ENCODE measurements at regions not wholly inside any gene's neighbourhood (a gene's known extent, or its start where the extent isn't known, plus 50 kb on each side); places are given as distances from the start of the nearest gene placed in this dataset.
A peak's percentile ranks its signal among the peaks of the same experiment; 100 is the strongest.

DNA sequence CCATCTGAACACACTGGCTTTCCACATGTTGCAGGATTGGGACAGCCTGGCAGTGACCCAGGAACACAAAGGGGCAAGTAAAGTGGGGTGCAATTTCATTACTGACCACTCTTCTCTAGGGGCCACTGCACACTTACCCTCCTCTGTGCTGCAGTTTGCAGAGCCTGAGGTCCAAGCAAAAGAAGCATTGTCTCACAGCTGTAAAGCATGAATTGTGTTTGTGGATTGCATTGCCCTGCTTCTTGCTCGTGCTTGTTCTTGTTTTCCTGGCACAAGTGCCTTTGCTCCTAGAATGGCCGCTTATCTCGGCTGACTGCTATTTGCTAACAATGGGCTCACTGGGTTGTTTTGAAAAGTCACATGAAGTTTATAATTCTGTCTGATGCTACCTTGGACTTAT is 209.1 kb upstream of the JADE1 start:
- no peak for DNase-seq

DNA sequence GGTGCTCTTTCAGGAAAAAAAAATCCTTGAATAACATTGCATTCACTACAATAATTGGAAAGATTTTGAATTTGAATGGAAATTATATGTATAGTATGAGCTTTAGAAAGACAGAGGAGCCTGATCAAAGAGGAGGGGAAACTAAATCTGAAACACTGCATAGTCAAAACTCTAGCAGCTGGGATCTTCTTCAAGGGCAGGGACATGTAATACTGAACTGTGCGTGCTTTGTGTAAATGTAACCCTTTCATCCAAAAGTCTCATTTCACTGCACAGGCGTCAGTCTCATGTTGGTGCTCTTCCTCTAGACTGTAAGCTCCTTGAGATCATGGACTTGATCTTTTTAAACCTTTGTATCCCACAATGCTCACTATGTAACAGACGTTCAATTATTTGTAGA is 212.0 kb upstream of the JADE1 start:
- DNase-seq, result no peak

DNA sequence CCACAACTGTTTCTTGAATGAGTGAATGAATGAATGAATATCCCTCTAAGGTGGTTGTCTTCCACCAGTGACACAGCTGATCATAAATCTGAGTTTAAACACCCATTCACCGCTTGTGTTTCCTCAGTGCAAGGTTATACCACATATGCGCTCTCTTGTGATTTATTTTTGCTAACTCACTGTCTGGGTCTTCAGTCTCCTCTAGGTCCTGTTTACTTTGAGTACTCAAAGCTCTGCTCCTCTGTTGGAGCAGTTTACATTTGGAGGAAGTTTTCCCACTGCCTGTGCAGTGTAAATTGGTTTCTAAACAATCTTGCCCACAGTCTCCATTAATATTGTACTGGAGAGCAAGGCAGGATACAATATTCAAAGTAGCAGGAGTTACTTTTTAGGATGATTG is 212.6 kb upstream of the JADE1 start:
- no peak for DNase-seq

DNA sequence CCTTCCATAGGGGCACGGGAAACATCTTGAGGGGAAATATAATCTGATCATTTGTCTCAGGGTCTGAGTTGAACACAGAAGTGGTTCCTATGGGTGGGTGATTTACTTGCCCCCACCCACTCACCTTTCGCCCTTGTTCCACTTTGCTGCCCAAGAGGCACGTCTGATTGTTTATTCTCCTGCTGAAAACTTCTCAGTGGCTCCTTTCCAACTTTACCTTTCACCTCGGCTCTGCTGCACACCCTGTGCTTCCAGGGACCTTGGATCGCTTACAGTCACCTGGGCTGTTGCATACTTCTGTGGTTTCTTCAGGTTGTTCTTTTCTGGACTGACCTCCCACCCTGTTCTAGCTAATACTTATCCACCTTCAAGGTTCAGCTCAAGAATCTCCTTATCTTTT is 213.4 kb upstream of the JADE1 start:
- no peak for DNase-seq

DNA sequence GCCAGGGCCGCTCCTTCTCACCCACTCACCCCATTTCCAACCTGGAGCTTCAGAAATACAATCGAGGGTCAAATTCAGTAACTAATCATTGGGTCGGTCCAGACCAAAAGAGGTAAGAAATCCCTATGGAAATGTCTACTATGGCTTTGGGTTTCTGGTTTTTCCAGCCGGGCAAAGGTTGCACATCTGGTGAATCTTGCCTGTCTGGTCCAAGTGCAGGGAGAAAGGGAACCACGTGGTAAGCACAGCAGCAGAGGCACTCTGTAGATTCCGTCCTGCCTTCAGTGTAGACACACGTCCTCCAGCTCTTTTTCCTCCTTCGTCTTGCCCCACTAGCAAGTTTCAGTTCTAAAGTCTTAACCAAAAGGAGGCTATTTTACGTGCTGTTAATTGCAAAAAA is 218.0 kb upstream of the JADE1 start:
- no peak for DNase-seq

DNA sequence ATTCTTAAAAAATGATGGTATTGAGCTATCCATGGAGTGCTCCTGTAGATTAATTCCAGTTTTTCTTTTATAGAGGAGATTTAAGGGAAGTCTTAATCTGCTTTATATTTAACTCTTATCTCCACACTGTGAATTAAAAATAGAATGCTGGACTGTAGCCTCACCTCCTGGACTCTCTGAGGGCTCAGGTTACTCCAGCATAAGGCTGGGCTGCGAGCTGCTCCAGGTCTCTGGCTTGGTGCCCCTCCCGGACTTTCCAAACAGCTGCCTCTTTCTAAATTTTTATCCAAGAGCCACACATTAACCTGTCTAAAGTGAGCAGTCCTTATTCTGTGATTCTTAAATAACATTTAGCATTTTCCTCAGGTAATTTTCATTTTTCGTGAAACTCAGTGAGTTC is 218.7 kb upstream of the JADE1 start:
- DNase-seq, result no peak

DNA sequence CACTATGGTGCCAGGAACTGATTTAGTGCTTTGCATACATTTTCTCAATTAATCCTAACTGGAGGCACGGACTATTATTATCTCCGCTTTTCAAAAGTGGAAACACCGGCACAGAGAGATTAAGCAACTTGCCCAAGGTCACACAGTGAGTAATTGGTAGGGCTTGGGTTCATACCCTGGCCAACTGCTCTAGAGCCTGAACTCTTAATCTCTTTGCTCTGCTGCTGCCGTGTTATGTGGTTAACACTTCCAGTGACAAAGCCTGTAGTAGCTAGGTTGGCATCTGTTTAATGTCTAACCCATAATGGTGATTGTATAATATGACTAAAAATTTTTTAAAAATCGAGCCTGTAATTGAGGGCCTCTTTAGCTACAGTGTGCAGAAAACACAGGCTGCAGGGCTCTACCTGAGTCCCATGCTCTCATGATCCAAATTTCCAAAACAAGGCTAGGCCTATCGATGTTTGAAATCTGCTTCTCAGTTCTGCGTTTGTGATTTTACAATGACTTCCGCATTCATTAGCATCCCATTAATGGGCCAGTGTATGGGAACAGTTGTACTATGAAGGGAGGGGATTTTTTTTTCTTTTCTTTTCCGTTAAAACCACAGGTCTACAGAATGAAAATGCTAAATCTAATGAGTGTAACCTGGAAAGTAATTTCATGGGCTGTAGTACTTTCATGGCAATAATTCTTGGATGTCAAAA is 219.3 kb upstream of the JADE1 start:
- DNase-seq, result no peak

DNA sequence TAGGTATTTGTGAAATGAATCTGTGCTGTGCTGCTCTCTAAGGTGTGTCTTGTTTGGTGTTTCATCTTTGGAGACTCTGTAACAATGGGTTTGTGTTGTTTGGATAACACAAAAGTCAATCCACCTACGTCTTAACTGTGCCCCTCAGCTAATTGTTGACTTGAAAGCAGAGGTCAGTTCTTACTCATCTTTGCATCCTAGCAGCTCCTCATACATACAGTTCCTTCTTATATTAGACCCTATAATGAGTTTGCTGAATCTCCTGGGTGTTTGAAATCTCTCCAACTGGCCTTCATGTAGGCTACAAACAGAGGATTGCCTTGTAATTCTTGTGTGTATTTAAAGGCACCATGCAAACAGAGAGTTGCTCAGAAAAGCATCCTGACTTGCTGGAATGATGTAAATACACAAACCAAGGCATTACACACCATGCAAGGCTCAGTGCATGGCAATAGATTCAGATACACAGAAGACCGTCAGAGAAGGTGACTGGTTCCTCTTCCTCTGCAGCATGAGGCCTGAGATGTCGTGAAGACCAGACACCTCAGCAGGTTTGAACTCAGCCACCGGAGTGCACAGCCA is 220.0 kb upstream of the JADE1 start:
- no peak for DNase-seq

DNA sequence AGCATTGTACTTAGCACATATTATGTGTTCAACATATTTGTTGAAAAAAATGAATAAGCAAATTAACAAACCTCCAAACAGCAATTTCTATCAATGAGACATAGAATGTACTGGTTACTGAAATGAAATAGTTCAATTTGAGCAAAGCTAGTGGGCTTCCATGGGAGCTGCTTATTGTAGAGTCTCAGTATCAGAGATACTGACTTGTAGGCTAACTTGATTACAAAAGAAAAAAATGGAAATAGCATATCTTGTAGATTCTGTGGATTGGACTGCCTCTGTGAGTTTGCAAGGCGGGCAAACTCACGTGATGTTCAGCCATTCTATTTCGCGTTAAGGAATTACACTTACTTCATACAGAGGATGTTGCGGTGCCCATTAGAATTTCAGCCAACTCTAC is 222.1 kb upstream of the JADE1 start:
- DNase-seq, result no peak

DNA sequence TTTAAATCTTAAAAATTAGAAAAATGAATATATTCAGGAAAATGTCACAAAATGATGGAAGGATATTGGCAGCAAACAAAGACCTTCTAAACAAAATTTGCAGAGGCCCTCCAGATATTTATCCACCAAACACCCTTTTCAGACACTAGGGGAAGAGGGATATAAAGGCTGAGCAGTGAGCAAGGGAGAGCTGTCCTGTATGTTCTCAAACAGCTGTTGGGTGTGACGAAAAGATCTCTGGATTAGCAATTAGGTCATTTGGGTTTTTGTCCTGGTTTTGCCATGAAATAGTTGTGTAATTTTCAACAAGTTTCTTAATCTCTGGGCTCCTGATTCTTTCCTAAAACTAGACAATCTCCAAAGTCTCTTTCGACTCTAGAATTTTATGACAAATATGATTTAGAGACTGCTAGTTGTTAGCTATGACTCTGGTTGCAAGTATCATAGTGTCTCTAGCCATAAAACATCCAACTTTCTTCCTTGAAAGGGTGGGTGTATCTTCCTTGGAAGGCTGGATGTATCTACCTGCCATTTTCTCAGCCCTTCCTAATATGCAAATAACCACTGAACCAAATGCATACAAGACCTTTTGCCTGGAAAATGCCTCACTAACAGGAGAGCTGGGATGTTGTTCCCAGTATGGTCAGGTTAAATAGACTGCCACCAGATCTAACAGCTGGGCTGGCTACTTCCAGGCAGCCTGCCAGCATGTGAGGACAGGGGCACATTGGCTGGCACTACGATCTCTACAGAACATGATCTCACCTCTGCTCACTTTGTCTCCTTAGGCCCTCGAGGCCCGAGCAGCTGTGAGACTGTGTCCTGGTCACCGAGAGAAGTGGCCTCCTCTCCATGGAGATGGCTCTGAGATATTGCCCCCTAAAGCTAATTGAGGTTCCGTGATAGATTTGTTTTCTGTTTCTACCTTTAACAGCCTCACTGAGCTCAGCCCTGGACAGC is 225.5 kb upstream of the JADE1 start:
- no peak for DNase-seq

DNA sequence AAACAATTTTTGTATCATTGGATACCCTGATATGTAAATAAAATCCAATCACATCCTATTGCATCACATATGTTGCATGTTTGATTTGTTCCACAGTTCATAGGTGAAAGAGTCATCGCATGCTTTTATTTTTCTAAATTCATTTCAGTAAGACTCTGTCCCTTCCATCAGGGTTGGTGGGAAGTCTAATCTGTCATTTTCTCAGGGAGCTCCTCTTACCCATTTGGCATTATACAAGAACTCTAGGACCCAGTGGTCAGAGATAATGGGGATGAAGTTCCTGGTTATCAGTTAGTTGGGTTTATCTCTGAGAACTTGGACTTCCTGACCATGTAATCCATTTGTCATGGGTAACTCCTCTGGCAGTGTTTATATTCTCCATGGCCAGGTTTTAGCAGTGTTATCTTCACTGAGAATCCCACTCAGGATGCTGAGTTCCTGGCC is 227.1 kb upstream of the JADE1 start:
- no peak for DNase-seq

DNA sequence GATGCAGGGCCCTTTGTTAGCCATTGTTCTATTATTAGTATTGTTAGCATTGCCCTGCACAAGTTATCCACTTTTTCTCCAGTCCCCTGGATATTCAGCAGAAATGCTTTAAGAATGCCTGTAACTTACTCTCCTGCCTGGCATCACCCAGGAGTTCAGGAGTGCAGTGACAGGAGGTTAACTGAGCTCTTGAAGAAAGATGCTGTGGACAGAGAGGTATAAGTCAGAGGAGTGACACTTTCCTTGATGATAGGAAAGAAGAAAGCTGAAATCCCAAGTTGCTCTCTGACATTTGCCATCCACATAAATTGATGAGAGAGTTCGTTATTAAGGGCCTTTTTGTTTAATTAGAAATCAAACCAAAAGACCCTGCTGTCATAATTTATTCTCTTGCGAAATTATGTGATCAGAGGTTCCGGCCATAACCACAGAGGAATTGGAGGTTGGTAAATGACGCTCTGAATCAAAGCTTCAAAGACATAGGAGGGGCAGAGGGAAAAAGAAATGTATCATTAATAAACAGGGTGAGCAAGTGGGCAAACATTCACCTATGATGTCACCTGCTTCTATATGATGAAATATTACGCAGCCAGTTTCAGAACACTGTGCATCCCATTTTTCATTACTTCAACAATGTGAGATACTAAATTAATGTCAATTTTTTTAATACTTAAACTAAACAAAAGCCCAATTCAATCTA is 230.2 kb upstream of the JADE1 start:
- no peak for DNase-seq

DNA sequence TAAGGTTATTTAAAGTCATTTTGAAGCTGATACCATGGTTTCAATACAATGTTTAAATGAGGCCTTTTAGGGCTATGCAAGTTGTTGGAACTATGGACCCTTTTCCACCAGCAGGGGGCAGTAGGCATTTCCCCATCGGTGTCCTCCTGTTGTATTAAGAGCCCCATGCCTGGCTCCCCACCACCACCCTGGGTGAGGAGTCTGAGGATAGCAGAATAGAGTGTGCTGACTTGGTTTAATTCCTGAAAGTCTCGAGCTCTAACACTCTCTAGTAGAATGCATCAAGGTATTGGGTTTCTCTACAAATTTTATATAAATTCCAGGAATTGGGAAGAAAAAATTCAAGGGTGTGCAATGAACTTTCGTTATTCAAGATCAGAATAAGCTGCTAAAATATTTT is 234.8 kb upstream of the JADE1 start:
- peak; percentile 65 for DNase-seq

DNA sequence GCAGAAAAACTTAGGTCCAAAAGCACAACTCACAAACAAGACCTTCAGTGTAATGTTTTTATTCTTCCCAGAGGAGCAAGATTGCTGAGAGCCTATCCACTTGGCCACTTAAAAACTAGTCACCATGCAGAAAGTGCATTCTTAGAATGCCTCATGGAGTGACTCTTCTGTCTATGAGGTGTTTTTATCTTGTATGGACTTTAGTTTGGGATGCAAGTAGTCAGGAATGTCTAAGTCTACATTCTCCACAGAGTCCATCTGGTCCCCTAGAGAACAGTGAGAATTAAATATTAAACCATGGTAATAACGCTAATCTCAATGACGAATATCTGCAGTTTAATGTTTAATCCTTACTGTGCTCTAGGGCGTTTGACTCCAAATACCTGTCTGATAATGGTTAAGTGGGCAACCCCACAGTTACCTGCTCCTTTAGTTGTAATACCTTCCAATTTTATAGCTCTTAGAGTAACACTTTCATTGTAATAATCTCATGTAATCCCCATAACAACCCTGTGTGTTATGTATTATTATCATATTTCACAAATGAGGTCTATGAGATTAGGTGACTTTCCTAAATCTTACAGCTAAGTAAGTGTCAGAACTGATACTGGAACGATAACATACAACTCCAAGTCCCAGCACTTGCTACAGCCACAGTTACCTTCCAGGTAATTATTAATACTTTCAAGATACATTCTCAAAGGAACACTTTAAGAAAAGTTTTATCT is 235.6 kb upstream of the JADE1 start:
- no peak for DNase-seq

DNA sequence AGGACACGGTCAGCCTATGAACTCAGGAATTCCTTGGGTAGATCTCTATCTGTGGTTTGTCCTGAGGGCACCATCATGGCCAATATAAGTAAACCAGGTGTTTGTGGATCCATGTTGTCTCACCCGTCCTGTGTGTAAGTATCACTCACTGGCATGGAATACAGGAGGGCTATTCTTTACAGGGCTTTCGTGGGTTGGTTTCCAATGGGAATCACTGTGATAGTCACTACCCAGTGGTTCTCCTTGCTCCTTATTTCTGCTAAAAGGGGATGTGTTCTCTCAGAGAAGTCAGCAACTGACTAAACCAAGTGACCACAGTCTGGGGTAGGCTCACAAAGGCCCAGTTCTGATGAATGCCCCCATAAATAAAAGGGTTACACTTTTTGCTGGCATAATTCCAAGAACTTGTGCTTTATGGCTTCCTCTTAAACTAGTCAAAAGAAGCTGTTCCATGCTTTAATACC is 236.7 kb upstream of the JADE1 start:
- no peak for DNase-seq

DNA sequence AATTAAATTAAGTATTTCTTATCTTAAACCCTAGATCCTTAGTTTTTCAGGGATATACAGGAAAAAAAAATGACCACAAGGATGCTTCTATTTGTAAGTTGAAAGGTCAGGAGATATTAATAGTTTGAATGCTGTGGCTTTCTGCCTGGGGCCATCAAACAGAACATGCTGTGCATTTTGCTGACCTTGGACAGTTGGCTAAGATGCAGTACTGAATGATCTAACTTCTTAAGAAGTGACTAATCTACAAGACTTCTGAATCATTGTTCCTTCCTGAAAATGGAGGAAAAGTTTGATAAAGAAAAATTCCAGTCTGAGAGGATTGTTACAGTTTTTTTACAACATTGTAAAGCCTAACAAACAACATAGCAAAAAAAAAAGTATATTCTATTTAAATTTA is 237.8 kb upstream of the JADE1 start:
- no peak for DNase-seq

DNA sequence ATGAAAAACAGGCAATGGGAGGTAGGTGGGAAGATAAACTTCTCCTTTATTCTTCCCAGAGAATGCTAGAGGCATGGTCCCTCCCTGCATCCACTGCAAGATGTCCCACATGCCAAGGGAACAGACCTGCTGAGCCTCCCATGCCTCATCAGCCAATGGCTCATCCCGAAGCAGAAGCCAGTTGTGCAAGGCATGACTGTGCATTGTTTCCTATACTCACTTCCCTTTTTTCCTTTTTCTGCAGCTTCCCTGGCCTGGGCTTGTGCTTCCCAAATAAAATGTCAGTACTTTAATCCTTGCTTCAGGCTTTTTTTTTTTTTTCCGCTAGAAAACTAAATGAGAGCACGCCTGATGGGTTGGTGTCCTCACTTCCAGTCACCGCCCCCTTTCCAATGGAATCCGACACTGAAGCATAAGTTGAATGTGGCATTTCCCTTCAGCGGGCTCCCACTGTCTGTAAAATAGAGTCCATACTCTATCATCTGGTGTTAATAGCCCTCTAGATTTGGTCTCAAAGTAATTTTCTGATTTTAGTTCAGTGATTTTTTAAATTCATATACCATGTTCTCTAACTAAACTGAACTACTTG is 239.0 kb upstream of the JADE1 start:
- peak; percentile 21 for DNase-seq

DNA sequence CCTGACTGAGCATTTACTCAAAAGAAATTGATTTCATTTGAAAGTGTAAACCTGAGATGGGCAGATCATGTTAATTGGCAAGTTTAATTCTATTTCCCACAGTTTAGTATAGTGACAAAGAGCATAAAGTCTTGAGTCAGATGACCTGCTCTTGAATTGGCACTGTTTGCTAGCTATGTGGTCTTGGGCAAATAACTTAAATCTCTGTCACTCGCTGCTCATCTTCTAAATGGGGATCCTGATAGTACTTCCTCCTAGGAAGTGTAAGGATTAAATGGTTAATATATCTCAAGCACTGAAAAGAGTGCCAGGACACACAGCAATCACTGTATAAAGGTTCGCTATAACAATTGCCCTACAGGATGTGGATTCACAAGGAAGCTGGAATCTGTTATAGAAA is 242.8 kb upstream of the JADE1 start:
- no peak for DNase-seq

DNA sequence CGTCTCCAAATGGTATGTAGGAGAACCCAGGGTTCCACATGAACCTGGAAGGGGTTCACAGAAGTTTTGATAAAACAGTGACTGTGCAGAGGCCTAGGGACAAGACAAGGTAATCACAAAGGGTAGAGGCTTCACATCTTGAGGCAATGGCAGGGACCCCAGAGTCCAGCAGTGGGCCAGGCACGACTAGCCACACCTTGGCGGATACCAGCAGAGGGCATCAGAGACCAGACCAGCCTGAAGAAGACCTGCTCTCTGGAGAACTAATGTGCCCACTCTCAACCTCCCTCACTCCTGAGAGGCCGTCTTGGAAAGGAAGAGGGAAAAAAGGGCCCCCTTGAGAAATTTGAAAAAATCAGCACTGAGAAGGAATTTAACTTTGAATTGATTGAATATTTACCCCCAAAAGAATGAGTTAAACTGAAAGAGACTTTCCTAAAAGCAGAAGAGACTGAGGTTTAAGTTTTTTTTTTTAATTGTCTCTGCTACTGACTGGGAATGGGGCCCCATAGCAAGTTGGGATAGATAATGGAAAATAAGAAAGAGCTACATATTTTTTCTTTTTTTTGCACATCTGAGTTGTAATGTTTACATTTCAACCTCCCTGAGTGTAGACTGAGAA is 243.8 kb upstream of the JADE1 start:
- DNase-seq, result peak; percentile 41

DNA sequence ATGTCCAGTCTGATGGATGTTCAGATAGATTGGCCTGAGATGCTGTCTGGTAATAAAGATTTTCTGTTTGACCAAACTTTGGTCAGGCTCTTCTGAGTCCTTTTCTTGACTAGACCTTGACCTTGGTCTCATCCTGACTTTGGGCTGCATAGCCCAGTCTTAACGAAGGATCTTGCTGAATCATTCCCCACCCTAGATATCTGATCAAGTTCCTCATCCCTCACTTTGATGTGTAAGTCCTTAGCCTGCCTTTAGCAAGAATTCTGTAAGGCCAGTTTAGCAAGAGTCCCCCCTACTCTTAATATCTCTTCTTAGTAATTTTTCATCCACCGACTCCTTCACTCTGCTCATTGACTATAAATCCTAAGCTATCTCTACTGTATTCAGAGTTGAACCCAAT is 244.4 kb upstream of the JADE1 start:
- DNase-seq, result no peak

DNA sequence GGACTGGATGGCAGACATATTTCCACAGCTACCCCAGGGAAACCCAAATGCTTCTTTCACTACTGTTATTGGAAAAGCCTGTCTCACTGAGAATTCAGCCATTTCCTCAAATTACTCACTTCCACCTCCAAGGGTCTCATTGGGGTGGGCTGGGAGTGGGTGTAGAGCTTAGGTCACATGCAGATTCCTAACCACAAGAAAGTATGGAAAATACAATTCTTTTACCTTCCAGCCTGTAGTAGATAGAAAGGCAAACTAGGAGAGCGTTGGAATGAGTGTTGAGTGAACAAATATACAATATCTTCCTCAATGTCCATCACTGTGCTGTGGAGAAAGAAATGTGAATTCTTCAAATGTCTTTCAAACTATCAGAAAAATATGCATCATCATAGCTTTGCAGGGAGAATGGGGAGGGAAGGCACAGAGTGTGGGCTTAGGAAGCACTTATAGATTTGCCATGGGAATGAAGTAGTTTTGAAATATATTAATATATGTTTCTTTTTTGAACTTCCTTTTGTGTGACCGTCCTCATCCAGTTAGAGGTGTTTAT is 245.3 kb upstream of the JADE1 start:
- no peak for DNase-seq
